A549 (cell line): ENCODE measurements at regions not wholly inside any gene's neighbourhood (a gene's known extent, or its start where the extent isn't known, plus 50 kb on each side); places are given as distances from the start of the nearest gene placed in this dataset.

Experiments used
- CEBPB ChIP-seq, 2 experiments: fragments of >200 bp in 1 of 2; sonication (Bioruptor Twin) in 1 of 2; formaldehyde crosslinking in 1 of 2; IDR thresholded peaks; 2 replicates each; pipeline ENCODE4 v1.6.1; 2012 to 2016
- FOSL2 ChIP-seq, 2 experiments: fragments of 450-650 bp in 1 of 2; fragments of >200 bp in 1 of 2; sonication (Bioruptor Twin) in 1 of 2; formaldehyde crosslinking; IDR thresholded peaks; 2 replicates each; pipeline versions ENCODE4 v1.5.0 to v1.6.1; 2016 to 2020; ENCODE audit warnings: mild to moderate bottlenecking in 1 of 2, moderate library complexity in 1 of 2
- HOXA7 ChIP-seq: fragments of 250-450 bp; sonication (Bioruptor Pico); IDR thresholded peaks from 2 replicates; pipeline ENCODE4 v1.5.0; 2020; ENCODE audit warnings: mild to moderate bottlenecking, moderate library complexity
- JUNB ChIP-seq: fragments of >200 bp; sonication (Bioruptor Twin); formaldehyde crosslinking; IDR thresholded peaks from 2 replicates; pipeline ENCODE4 v1.6.1; 2016
- KDM1A ChIP-seq: fragments of 200-600 bp; sonication (generic); IDR thresholded peaks from 2 replicates; pipeline ENCODE4 v1.6.1; 2016; ENCODE audit warnings: low read depth, mild to moderate bottlenecking
- NR3C1 ChIP-seq: fragments of >200 bp; sonication (Bioruptor Twin); formaldehyde crosslinking; IDR thresholded peaks from 3 replicates; pipeline ENCODE4 v1.6.1; 2017
- PHF8 ChIP-seq: fragments of 200-600 bp; sonication (generic); IDR thresholded peaks from 2 replicates; pipeline ENCODE4 v1.6.1; 2016; ENCODE audit warnings: low read depth, mild to moderate bottlenecking, antibody characterized with exemption, moderate library complexity, borderline replicate concordance
- POLR2A ChIP-seq: IDR thresholded peaks from 2 replicates; pipeline ENCODE4 v1.6.1; 2012; ENCODE audit warnings: mild to moderate bottlenecking, low read length
- RFX5 ChIP-seq: fragments of 450-650 bp; IDR thresholded peaks from 2 replicates; pipeline ENCODE4 v1.7.1; 2014; ENCODE audit warnings: antibody characterized with exemption, mild to moderate bottlenecking, moderate library complexity
- SMC3 ChIP-seq: fragments of >200 bp; sonication (Bioruptor Twin); formaldehyde crosslinking; IDR thresholded peaks from 3 replicates; pipeline ENCODE4 v1.6.1; 2018; ENCODE audit warnings: inconsistent platforms
- TF ChIP-seq, protein P1 (sequence below): fragments of >200 bp; sonication (Bioruptor Twin); formaldehyde crosslinking; IDR thresholded peaks from 3 replicates; pipeline ENCODE4 v1.5.1; 2016
- TF ChIP-seq, protein P2 (sequence below): fragments of 150-350 bp; IDR thresholded peaks from 2 replicates; pipeline ENCODE4 v1.6.1; 2014; ENCODE audit warnings: low read depth, mild to moderate bottlenecking, low read length
- TF ChIP-seq, protein P3 (sequence below): fragments of 200-600 bp; sonication (generic); IDR thresholded peaks from 2 replicates; pipeline ENCODE4 v1.6.1; 2016; ENCODE audit warnings: antibody characterized with exemption, mild to moderate bottlenecking, moderate library complexity
- TF ChIP-seq, protein P4 (sequence below): IDR thresholded peaks from 2 replicates; pipeline ENCODE4 v1.6.1; 2012; ENCODE audit warnings: low read depth, borderline replicate concordance

DNA sequence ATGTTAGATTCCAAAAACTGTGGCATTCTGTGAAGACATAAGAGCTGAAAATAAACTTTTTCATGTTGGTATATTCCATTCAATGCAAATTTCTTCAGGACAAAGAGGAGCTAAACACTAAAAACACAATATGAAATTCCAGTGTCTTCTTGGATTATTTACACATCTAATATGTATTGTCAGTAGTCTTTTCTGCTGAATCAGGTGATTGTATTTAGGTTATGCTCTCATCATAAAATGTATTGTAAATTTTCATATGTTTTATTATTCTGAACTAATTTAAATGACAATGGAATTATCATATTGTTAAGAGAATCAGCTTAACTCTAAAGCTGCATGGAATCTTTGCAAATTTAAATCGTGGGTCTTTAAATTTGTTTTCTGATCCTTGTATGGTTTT lies 526.7 kb downstream of the PDHA2 start:
- TF ChIP-seq, protein P1, sequence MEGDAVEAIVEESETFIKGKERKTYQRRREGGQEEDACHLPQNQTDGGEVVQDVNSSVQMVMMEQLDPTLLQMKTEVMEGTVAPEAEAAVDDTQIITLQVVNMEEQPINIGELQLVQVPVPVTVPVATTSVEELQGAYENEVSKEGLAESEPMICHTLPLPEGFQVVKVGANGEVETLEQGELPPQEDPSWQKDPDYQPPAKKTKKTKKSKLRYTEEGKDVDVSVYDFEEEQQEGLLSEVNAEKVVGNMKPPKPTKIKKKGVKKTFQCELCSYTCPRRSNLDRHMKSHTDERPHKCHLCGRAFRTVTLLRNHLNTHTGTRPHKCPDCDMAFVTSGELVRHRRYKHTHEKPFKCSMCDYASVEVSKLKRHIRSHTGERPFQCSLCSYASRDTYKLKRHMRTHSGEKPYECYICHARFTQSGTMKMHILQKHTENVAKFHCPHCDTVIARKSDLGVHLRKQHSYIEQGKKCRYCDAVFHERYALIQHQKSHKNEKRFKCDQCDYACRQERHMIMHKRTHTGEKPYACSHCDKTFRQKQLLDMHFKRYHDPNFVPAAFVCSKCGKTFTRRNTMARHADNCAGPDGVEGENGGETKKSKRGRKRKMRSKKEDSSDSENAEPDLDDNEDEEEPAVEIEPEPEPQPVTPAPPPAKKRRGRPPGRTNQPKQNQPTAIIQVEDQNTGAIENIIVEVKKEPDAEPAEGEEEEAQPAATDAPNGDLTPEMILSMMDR, result no peak
- TF ChIP-seq CEBPB (IDR thresholded peaks at IDR 0.05) (no peak), POLR2A (no peak), HOXA7 (CRISPR knock-in tag) (no peak), JUNB (no peak), NR3C1 (no peak), PHF8 (no peak), RFX5 (no peak), FOSL2 (IDR thresholded peaks at IDR 0.05) (no peak), FOSL2 (CRISPR knock-in tag; IDR thresholded peaks at IDR 0.05) (no peak), SMC3 (no peak), KDM1A (no peak)
- TF ChIP-seq, protein P2, sequence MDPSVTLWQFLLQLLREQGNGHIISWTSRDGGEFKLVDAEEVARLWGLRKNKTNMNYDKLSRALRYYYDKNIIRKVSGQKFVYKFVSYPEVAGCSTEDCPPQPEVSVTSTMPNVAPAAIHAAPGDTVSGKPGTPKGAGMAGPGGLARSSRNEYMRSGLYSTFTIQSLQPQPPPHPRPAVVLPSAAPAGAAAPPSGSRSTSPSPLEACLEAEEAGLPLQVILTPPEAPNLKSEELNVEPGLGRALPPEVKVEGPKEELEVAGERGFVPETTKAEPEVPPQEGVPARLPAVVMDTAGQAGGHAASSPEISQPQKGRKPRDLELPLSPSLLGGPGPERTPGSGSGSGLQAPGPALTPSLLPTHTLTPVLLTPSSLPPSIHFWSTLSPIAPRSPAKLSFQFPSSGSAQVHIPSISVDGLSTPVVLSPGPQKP, result no peak
- TF ChIP-seq, protein P3, sequence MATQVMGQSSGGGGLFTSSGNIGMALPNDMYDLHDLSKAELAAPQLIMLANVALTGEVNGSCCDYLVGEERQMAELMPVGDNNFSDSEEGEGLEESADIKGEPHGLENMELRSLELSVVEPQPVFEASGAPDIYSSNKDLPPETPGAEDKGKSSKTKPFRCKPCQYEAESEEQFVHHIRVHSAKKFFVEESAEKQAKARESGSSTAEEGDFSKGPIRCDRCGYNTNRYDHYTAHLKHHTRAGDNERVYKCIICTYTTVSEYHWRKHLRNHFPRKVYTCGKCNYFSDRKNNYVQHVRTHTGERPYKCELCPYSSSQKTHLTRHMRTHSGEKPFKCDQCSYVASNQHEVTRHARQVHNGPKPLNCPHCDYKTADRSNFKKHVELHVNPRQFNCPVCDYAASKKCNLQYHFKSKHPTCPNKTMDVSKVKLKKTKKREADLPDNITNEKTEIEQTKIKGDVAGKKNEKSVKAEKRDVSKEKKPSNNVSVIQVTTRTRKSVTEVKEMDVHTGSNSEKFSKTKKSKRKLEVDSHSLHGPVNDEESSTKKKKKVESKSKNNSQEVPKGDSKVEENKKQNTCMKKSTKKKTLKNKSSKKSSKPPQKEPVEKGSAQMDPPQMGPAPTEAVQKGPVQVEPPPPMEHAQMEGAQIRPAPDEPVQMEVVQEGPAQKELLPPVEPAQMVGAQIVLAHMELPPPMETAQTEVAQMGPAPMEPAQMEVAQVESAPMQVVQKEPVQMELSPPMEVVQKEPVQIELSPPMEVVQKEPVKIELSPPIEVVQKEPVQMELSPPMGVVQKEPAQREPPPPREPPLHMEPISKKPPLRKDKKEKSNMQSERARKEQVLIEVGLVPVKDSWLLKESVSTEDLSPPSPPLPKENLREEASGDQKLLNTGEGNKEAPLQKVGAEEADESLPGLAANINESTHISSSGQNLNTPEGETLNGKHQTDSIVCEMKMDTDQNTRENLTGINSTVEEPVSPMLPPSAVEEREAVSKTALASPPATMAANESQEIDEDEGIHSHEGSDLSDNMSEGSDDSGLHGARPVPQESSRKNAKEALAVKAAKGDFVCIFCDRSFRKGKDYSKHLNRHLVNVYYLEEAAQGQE, result no peak
- TF ChIP-seq, protein P4, sequence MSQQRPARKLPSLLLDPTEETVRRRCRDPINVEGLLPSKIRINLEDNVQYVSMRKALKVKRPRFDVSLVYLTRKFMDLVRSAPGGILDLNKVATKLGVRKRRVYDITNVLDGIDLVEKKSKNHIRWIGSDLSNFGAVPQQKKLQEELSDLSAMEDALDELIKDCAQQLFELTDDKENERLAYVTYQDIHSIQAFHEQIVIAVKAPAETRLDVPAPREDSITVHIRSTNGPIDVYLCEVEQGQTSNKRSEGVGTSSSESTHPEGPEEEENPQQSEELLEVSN, result no peak
